ENCODE measurements at regions not wholly inside any gene's neighbourhood (a gene's known extent, or its start where the extent isn't known, plus 50 kb on each side); places are given as distances from the start of the nearest gene placed in this dataset.

- Histone ChIP-seq H3K4me2 (ENCODE audit: control insufficient read depth, insufficient read depth) (no peak overlapping the region), H3K79me2 (ENCODE audit: control insufficient read depth, insufficient read depth, low read length) (no peaks in the 10 kb centered on the region), H3K9ac (ENCODE audit: control insufficient read depth, insufficient read depth, low read length) (no peak overlapping the region), H2AFZ (ENCODE audit: control insufficient read depth, low read depth, low read length) (no peak overlapping the region), H3K4me3 (no peak overlapping the region), H3K36me3 (ENCODE audit: control insufficient read depth in 2 of 2, insufficient read depth in 2 of 2, low read length in 1 of 2) (no peaks in the 10 kb centered on the region), H4K20me1 (ENCODE audit: control insufficient read depth, insufficient read depth) (no peaks in the 10 kb centered on the region), H3K4me1 (ENCODE audit: control insufficient read depth, insufficient read depth, low read length) (peaks cover 34% of the 10 kb centered on the region), H3K27me3 (replicated peaks in 1 of 2; ENCODE audit: control insufficient read depth in 2 of 2, insufficient read depth in 2 of 2, low read length in 1 of 2) (no peaks in the 10 kb centered on the region), H3K27ac (ENCODE audit: control insufficient read depth, insufficient read depth) (no peak overlapping the region), H3K9me3 (replicated peaks; ENCODE audit: control insufficient read depth, insufficient read depth, low read length) (no peaks in the 10 kb centered on the region)
- 64% methylated on average over 7 of the region's 7 CpGs for WGBS (ENCODE audit: insufficient coverage, insufficient replicate concordance, low lambda C conversion rate, missing lambda C conversion rate)
- ChIA-PET POLR2A (interaction anchor here (1.3 kb wide), 1 partner anchor 268 kb away, joined by 3 read pairs; no protein-coding TSS in a partner anchor), SMC1A (ENCODE audit: uncharacterized antibody, unreplicated experiment) (interaction anchor here (0.9 kb wide), 1 partner anchor 255 kb away, joined by 3 read pairs; no protein-coding TSS in a partner anchor), RAD21 (ENCODE audit: unreplicated experiment) (no interaction called here), CTCF (no interaction called here)
- FAIRE-seq: no peak
- no peak for TF ChIP-seq BHLHE40 (IDR thresholded peaks at IDR 0.05; ENCODE audit: borderline replicate concordance in 1 of 2, low read depth in 2 of 2, low read length in 1 of 2)
- no peak for TF ChIP-seq EZH2 (IDR thresholded peaks at IDR 0.05; ENCODE audit: borderline replicate concordance, control insufficient read depth, low read depth, low read length)
- TF ChIP-seq MXI1 (IDR thresholded peaks at IDR 0.05; ENCODE audit: low read depth, low read length): no peak
- no peak for TF ChIP-seq SMARCA5 (IDR thresholded peaks at IDR 0.05)
- no peak for TF ChIP-seq RUNX3 (IDR thresholded peaks at IDR 0.05; ENCODE audit: low read length)
- no peak for TF ChIP-seq SMAD5 (IDR thresholded peaks at IDR 0.05; ENCODE audit: low read depth)
- no peak for TF ChIP-seq CBX5 (IDR thresholded peaks at IDR 0.05; ENCODE audit: low read depth)
- TF ChIP-seq ZNF24 (IDR thresholded peaks at IDR 0.05): no peak
- no peak for TF ChIP-seq POLR2AphosphoS2 (IDR thresholded peaks at IDR 0.05; ENCODE audit: low read depth, low read length)
- TF ChIP-seq STAT1 (conservative IDR thresholded peaks at IDR 0.05): no peak
- no peak for ATAC-seq
- no peak for DNase-seq (ENCODE audit: low read depth, low spot score)
- in situ Hi-C loops (cut with MboI) (loop anchor here (5.0 kb wide), 2 partner anchors 68 to 268 kb away; no protein-coding TSS in a partner anchor), intact Hi-C loops (cut with micrococcal nuclease; ENCODE audit: unreplicated experiment) (no loop called here)
- BruUV-seq (replicated peaks): no TSS peak
These were observed 99.6 kb upstream of the MSX1 start for GRCh38 chr4:4759883-4760282.

Data from GM12878 (cell line).